ENCODE measurements at regions not wholly inside any gene's neighbourhood (a gene's known extent, or its start where the extent isn't known, plus 50 kb on each side); places are given as distances from the start of the nearest gene placed in this dataset.
"Not testable (repeated sequence)": the region's sequence is repeated elsewhere in the genome, so short reads cannot be mapped to it uniquely, and the experiment has no call there.

DNA sequence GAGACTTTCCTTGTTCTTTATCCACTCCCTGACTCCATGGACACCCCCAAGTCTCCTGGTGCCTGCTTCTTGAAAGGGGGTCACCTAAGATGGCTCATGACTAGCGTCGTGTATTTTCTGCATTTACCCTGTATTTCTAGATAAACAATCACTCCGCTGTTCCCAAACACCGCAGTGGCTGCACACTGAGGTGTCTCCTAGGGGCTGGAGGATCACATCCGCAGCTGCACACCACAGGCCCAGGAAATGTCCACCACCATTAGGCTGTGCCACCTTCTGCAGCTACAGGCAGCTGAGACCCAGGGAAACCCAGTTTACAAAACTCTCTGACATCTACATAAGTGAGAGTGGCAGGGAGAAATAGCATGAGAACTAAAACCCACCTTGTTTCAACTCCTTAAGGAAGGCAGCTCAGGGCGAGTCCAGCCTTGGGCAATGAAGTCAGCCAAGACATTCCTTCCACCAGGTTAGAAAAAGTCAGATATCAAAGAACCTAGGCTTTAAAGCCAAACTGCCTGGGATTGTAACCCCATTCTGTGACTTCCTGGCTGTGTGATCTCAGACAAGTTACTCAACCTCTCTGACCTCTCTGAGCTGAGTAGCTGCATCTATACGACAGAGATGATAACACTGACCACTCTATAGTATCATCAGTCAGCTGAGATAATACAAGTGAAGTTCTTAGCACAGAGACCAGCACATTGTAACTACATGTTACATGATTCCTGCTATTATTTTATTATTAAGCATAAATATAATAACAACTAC lies 102.2 kb downstream of the SNX5 start:
- no peaks in the 10 kb centered on the region for H3K9me3 Mint-ChIP-seq
- H3K4me3 Mint-ChIP-seq: no peak overlapping the region
- no peaks in the 10 kb centered on the region for H3K36me3 Mint-ChIP-seq
- H3K27ac Mint-ChIP-seq: no peak overlapping the region
- peaks cover 2% of the 10 kb centered on the region for H3K4me1 Mint-ChIP-seq
- H3K27me3 Mint-ChIP-seq: peaks cover 9% of the 10 kb centered on the region

DNA sequence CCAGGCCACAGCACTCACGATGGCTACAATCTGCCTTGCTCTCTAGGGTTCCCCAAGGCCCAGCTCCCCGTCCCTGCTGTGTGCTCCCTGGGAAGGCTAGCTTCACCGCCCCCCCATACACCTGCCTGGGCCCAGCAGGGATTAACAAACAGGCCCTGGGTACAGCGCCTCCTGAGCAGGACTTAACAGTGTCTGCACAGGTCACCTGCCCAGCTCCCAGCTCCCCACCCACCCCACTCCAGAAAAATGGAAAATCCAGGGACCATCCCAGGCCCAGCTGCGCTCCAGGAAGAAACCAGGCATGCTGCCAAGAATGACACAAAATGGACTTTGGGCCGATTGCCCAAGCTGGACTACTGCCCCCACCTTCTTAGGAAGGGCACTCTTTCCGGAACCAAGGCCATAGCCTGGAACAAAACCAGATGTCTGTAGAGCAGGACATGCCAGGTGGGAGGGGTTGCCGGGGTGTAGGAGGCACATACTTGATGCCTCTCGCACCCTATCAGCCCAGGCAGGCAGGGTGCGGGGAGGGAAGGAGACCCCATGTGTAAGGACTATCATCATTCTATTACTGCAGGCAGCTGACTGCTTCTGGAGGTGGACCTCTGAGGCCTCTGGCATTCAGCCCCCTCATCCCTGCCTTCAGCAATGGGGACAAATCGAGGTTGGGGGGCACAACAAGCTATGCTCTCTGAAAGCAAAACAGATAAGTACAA lies 104.9 kb downstream of the SNX5 start:
- Mint-ChIP-seq H3K27me3 (peaks cover 11% of the 10 kb centered on the region), H3K36me3 (no peaks in the 10 kb centered on the region), H3K4me1 (peaks cover 9% of the 10 kb centered on the region), H3K9me3 (no peaks in the 10 kb centered on the region), H3K27ac (no peak overlapping the region), H3K4me3 (no peak overlapping the region)

DNA sequence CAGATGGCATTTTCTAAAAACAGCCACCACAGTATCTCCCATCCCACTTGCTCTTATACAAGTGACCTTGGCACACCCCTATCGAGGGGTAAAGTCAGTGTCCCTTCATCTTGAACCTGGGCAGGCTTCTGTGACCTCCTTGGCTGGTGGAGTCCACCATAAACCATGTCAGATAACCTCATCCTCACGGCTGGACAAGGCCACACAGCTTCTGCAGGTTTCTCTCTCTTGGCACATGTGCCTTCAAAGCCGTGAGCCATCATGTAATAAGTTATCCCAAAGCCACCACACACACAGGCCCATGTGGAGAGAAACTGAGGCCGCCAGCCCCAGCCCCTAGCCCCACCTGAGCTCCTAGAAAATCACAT lies 105.4 kb downstream of the SNX5 start:
- Mint-ChIP-seq H3K36me3 (no peaks in the 10 kb centered on the region), H3K27me3 (peaks cover 8% of the 10 kb centered on the region), H3K4me1 (peaks cover 9% of the 10 kb centered on the region), H3K27ac (no peak overlapping the region), H3K4me3 (no peak overlapping the region), H3K9me3 (no peaks in the 10 kb centered on the region)

DNA sequence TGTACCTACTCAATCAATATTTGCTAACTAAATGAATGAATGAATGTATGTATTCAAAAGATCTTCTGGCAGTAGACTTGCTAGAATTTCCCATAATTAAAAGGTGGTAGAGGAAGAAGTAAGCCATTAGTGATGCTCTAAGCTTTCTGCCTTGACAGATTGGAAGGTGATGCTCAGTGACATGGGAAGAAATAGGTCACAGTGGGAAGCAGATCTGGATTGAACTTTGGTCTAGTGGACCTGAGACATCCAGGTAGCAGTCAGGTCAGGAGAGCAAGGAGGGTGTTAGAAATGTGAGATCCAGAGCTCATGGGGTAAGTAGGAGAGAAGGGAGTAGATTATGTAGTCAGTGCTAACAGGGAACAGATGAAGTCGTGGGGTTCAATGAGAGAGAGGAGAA lies 106.4 kb downstream of the SNX5 start:
- peaks cover 8% of the 10 kb centered on the region for H3K27me3 Mint-ChIP-seq
- no peaks in the 10 kb centered on the region for H3K9me3 Mint-ChIP-seq
- H3K4me3 Mint-ChIP-seq: no peak overlapping the region
- no peaks in the 10 kb centered on the region for H3K36me3 Mint-ChIP-seq
- peaks cover 9% of the 10 kb centered on the region for H3K4me1 Mint-ChIP-seq
- H3K27ac Mint-ChIP-seq: no peak overlapping the region

DNA sequence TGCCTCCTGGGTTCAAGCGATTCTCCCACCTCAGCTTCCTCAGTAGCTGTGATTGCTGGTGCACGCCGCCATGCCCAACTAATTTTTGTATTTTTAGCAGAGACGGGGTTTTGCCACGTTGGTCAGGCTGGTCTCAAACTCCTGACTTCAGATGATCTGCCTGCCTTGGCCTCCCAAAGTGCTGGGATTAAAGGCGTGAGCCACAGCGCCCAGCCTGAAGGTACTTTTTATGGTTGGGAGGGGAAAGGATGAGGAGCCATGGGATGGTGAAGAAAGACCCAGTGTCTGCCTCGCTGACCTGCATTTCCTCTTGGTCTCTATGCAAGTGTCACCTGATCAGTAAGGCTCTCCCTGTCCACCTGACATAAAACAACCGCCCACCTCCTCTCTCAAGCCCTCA lies 107.0 kb downstream of the SNX5 start:
- not testable (repeated sequence) for H3K4me1 Mint-ChIP-seq, H3K36me3 Mint-ChIP-seq, H3K27ac Mint-ChIP-seq, H3K9me3 Mint-ChIP-seq, H3K4me3 Mint-ChIP-seq, H3K27me3 Mint-ChIP-seq

DNA sequence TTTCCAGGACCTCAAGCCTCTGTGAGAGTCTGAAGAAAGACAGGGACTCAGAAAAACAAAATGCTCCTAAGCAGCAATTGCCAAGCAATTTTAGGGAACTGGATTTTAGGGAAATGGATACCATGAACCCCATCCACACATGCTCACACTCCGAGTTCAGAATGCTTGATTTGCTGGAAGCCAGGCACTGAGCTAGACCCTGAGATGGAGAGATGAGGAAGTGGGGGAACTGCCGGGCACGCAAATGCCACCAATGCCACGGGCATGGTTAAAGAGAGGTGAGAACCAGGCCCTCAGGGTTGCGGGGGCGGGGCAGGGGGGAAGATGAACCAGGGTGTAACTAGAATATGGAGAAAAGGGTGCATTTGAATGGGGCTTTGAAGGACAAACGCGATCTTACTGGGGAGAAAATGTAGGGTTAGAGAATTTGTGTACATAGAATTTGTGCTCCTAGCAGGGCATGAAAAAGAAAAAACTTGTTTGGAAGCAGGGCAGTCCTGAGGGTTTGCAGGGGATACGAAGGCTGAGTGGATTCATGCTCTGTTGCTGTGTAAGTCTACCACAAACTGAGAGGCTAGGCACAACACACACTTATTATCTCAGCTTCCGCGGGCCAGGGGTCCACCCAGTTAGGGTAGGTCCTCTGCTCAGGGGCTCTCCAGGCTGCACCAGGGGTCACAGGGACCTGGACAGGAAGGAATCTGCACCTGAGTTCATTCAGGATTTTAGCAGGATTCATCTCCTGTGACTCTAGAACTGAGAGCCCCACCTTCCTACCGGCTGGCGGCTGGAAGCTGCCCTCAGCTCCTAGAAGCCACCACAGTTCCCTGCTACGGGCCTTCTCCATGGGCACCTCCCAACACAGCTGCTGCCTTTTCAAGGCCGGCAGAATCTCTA lies 108.0 kb downstream of the SNX5 start:
- no peak overlapping the region for H3K4me3 Mint-ChIP-seq
- no peaks in the 10 kb centered on the region for H3K36me3 Mint-ChIP-seq
- no peak overlapping the region for H3K27ac Mint-ChIP-seq
- H3K4me1 Mint-ChIP-seq: peaks cover 9% of the 10 kb centered on the region
- H3K9me3 Mint-ChIP-seq: no peaks in the 10 kb centered on the region
- H3K27me3 Mint-ChIP-seq: peaks cover 8% of the 10 kb centered on the region

DNA sequence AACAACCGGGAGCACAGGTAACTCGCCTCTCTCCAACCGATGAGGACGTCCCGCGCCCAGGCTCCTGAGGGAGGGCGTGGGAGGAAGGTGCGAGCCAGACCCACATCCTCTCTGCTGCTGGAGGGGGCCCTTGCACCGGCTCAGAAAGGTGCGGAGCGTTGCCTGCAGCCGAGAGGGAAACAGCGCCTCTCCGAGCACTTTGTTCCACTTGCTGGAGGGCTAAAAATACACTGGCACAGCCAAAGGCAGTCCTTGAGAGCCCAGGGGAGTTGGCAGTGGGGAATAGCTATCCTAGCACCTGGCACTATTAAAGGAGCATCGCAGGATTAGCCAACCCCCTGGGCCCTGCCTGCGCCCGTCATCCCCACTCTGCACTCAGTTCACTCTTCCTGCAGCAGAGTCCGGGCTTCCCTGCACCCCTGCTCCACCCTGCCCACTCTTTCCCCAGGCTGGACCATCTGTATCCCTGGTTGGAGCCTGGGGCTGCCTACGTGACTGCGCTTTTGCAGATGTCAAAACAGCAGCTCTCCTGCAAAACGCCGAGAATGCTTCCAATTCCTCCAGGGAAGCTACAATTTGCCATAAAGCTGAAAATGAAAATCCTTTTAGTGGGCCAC lies 108.9 kb downstream of the SNX5 start:
- no peak overlapping the region for H3K4me3 Mint-ChIP-seq
- no peaks in the 10 kb centered on the region for H3K36me3 Mint-ChIP-seq
- H3K27me3 Mint-ChIP-seq: peaks cover 7% of the 10 kb centered on the region
- H3K9me3 Mint-ChIP-seq: no peaks in the 10 kb centered on the region
- no peak overlapping the region for H3K27ac Mint-ChIP-seq
- H3K4me1 Mint-ChIP-seq: peaks cover 9% of the 10 kb centered on the region

DNA sequence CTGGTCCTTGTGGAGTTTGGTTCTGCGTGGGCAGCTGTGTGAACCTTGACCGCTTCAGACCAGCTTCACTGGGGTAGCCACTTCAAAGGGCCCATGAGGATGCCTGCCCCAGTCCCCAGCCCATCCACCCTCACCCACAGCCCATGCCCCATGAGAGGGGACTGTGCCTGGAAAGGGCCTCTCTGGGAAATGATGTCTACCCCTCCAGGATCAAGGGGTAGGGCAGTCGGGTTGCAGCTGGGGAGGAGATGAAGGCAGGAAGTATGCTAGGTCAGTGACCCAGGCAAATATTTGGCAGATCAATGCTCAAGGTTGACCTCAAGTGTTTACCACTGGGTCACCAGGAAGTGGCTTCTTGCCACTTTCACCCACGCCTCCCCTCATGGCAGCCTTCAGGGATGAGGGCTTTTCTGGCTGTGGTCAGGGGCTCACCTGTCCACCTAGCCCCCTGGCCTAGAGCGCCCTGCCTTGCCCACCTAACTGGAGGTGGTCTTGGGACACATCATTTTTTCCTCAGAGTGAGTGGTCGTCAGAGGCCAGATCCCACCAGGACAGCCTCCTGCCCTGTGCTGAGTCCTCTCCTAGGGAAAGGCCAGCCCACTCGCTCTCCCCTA lies 109.5 kb downstream of the SNX5 start:
- Mint-ChIP-seq H3K9me3 (no peaks in the 10 kb centered on the region), H3K4me3 (no peak overlapping the region), H3K4me1 (peaks cover 9% of the 10 kb centered on the region), H3K27me3 (peaks cover 7% of the 10 kb centered on the region), H3K36me3 (no peaks in the 10 kb centered on the region), H3K27ac (no peak overlapping the region)

DNA sequence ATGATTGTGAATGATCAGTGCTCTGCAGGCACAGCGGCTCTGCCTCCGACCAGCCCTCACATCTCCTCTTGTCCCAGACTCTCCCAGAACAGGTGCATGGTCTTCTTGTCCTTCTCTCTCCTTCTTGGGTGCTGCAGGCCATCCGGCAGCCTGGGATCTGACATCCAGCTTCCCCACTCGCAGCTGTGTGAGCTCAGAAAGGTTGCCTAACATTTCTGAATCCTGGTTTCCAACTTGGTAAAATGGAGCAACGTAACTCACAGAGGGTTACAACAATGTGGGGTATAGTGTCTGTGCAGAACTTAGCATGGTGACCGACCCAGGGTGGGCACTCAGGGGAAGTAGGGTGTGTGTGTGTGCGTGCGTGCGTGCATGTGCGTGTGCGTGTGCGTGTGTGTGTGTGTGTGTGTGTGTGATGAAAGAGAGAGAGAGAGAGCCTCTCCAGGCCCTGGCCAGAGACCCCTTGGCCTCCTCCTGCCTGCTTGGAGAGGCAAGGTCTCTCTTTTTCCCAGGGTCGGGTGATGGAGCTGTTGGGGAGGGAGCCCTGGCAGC lies 110.1 kb downstream of the SNX5 start:
- no peak overlapping the region for H3K4me3 Mint-ChIP-seq
- H3K9me3 Mint-ChIP-seq: no peaks in the 10 kb centered on the region
- H3K27ac Mint-ChIP-seq: no peak overlapping the region
- peaks cover 7% of the 10 kb centered on the region for H3K27me3 Mint-ChIP-seq
- H3K4me1 Mint-ChIP-seq: peaks cover 9% of the 10 kb centered on the region
- H3K36me3 Mint-ChIP-seq: no peaks in the 10 kb centered on the region

DNA sequence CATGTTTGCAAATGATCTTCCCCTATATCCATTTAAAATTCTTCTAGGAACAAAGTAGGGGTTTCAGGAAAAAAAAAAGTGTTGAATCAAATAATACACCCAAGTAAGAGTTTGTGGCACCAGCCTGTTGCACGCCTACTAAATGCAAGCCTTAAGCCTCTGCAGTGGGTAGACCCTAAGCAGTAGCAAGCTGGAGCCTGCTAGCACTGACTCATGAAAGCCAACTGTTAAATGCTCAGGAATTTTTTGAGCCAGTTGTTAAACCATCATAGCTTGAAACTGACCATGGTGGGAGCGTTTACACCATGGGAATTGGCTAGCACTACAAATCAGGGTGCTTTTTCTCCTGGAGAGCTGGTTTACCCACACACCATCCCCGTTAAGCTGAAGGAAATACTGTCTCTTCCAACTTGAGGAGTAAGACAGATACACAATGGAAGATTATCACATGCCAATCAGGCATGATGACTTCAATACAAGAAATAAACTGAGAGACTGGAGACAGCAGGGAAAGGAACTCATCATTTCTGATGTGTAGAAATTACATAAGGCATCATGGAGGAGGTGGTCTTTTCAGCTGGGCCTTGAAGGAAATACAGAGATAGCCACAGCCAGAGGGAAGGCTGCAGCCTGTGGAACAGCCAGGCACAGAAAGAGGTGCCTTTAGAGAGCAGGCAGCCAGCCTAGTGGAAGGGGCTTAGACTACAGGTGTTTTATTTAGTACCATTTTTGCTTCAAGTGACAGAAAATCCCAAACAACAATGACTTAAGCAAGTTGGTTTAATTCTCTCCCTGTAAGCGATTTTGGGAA lies 110.8 kb downstream of the SNX5 start:
- Mint-ChIP-seq H3K4me3 (no peak overlapping the region), H3K9me3 (no peaks in the 10 kb centered on the region), H3K27me3 (peaks cover 7% of the 10 kb centered on the region), H3K27ac (no peak overlapping the region), H3K36me3 (no peaks in the 10 kb centered on the region), H3K4me1 (peaks cover 9% of the 10 kb centered on the region)

DNA sequence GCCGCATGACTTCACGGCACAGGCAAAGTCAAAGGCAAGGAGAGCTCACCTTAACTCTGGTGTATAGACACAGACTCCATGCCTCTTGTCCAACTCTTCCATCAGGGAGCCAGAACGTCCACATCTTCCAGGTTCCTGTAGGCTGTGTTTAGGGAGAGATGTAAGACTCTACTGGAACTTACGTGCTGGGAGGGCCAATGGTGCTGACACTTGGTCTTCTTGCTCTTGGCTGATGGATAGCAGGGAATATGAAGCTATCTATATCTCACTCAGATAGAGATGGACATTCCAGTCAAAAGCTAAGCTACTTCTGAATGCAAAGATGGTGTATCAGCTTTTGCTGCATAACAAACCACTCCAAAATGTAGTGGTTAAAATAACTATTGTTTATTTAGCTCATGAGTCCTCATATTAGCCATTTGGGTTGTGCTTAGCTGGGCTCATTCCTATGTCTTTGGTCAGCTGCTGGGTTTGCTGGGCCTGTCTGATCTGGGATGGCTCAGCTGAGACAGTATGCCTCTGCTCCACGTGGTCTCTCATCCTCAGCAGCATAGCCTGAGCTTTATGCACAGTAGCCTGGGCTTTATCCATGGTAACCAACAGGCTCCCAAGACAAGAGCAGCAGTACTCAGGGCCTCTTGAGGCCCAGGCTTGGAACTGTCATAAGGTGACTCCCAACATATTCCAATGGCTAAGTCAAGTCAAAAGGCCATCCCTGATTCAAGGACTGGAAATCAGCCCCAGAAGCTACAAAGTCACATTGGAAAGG lies 111.6 kb downstream of the SNX5 start:
- Mint-ChIP-seq H3K27me3 (peaks cover 4% of the 10 kb centered on the region), H3K27ac (no peak overlapping the region), H3K4me1 (peaks cover 9% of the 10 kb centered on the region), H3K4me3 (no peak overlapping the region), H3K36me3 (no peaks in the 10 kb centered on the region), H3K9me3 (no peaks in the 10 kb centered on the region)

DNA sequence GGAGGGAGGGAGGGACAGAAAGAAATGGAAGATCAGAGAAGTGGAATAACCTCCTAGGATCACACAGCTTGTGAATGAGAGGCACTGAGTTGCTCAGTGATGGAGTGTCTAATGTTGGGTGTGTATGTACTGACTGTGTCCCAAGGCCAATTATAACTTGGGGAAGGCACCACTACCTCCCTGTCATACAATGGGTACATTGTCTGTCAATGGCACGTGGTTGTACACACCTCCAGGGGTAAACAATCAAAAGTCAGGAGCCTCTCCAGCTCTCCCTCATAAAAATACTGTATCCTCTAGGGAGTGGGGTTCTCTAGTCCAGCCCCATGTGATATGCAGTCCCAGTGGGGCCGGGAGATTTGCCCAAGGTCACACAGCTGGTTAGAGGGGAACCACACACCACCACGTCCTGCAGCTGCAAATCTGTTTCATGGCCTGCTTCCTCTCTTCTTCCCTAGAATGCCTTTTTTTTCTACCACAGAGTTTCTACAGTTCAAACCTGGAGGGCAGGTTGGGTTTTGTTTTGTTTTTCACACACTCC lies 112.5 kb downstream of the SNX5 start:
- H3K4me1 Mint-ChIP-seq: peaks cover 9% of the 10 kb centered on the region
- H3K9me3 Mint-ChIP-seq: no peaks in the 10 kb centered on the region
- no peak overlapping the region for H3K27ac Mint-ChIP-seq
- no peaks in the 10 kb centered on the region for H3K36me3 Mint-ChIP-seq
- H3K4me3 Mint-ChIP-seq: no peak overlapping the region
- peaks cover 2% of the 10 kb centered on the region for H3K27me3 Mint-ChIP-seq

DNA sequence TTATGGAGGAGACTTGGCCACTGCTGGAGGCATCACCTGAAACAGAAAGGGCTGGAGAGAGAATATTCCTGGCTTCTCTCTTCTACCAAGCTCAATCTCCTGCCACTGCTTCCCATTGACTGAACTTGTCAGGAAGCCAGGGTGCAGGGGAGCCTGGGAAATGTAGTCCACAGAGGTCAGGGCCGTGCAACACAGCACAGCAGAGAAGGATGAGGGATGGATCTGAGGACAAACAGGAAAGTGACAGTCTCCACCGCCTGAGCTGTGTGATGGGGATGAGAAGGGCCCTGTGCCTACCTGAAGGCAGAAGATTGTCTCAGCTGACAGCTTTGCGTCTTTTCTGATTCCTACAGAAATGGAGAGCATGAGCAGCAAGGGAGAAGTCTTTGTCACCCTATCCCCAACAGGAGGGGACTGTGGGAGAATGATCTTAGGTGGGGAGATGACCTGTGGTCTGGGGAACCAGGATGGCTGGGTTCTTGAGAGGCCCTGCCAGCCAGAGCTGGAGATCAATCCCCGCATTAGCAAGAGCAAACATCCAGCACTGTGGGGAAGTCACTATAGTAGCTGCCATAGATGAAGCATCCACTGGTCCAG lies 114.2 kb downstream of the SNX5 start:
- Mint-ChIP-seq H3K9me3 (no peaks in the 10 kb centered on the region), H3K36me3 (no peaks in the 10 kb centered on the region), H3K4me3 (no peak overlapping the region), H3K27me3 (no peaks in the 10 kb centered on the region), H3K4me1 (no peaks in the 10 kb centered on the region), H3K27ac (no peak overlapping the region)
